M059J (cell line): ENCODE measurements at regions not wholly inside any gene's neighbourhood (a gene's known extent, or its start where the extent isn't known, plus 50 kb on each side); places are given as distances from the start of the nearest gene placed in this dataset.

ENCODE experiments used
- DNase-seq: peaks from one replicate; pipeline ENCODE4 v3.0.0-alpha.2; 2012; ENCODE audit warnings: low read depth

GRCh38 chr15:98554272-98555172, 93.8 kb upstream of the IGF1R start:
- no peak for DNase-seq

- no peak for DNase-seq
Measured at GRCh38 chr15:98555173-98555515, 93.2 kb upstream of the IGF1R start.

- DNase-seq: no peak
Measured at GRCh38 chr15:98556321-98556720, 92.0 kb upstream of the IGF1R start.

- no peak for DNase-seq
Measured at GRCh38 chr15:98560338-98560737, 88.0 kb upstream of the IGF1R start.

- DNase-seq: no peak
Measured at GRCh38 chr15:98561169-98561941, 87.0 kb upstream of the IGF1R start.

GRCh38 chr15:98562331-98562937, 85.9 kb upstream of the IGF1R start:
- DNase-seq: no peak

GRCh38 chr15:98565566-98565965, 82.8 kb upstream of the IGF1R start:
- DNase-seq: no peak

GRCh38 chr15:98567951-98568350, 80.4 kb upstream of the IGF1R start:
- peak; percentile 58 for DNase-seq

- DNase-seq: no peak
Measured at GRCh38 chr15:98568382-98569017, 79.8 kb upstream of the IGF1R start.

- DNase-seq: no peak
Measured at GRCh38 chr15:98570119-98570518, 78.2 kb upstream of the IGF1R start.

GRCh38 chr15:98580572-98580971, 67.8 kb upstream of the IGF1R start:
- no peak for DNase-seq

GRCh38 chr15:98581715-98582114, 66.6 kb upstream of the IGF1R start:
- DNase-seq: no peak

GRCh38 chr15:98582900-98583554, 65.3 kb upstream of the IGF1R start:
- DNase-seq: no peak

GRCh38 chr15:98583771-98584430, 64.4 kb upstream of the IGF1R start:
- DNase-seq: no peak

GRCh38 chr15:98586066-98586465, 62.3 kb upstream of the IGF1R start:
- no peak for DNase-seq

- no peak for DNase-seq
Measured at GRCh38 chr15:98592136-98592535, 56.2 kb upstream of the IGF1R start.

GRCh38 chr15:98596131-98596530, 52.2 kb upstream of the IGF1R start:
- DNase-seq: no peak

- no peak for DNase-seq
Measured at GRCh38 chr15:98596885-98597392, 51.4 kb upstream of the IGF1R start.

GRCh38 chr15:98597666-98598065, 50.7 kb upstream of the IGF1R start:
- peak; percentile 20 for DNase-seq
